Right hindlimb (tissue), 1 donor: ENCODE measurements at regions not wholly inside any gene's neighbourhood (a gene's known extent, or its start where the extent isn't known, plus 50 kb on each side); places are given as distances from the start of the nearest gene placed in this dataset.
A peak's percentile ranks its signal among the peaks of the same experiment; 100 is the strongest.

ENCODE experiments used
- DNase-seq: peaks from one replicate; pipeline ENCODE4 v3.0.0-alpha.2; 2018

DNA sequence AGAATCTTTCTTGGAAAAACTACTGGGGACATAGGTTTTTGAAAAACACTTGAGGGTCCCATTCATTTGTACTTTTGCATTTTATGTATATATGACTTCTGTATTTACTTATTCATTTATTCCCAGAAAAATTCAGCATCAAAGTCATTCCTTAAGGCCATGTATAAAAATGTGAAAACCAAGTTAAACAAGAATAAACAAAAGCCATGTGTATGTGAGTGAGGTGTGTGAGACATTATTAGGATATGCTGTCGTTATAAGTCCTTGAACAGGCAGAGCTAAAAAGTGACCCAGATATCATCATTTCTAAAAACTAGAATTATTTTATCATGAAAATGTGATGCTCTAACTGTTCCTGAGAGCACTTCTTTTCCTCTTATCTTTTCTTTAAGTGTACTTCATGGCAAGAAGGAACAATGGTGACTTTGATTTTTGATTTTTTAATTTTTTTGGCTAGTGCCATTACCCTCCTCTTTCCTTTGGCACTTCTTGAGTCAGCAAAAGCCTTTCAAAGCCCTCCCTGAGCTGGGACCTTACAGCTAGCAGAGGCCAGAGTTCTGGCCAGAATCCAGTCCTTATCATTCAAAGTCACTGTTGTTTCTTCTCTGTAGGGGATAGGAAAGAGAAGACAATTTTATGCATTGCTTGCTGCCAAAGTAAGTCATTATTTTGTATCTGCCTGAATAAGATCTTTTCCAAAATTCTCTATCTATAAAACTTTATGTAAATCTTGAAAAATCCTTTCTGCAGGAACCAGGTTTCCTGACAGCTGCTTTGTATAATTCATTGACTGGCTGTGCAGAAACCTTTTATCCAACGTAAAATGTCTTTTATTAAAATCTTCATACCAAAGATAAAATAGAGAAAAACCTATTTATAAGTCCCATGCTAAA is 419.7 kb upstream of the PRICKLE1 start:
- no peak for DNase-seq

DNA sequence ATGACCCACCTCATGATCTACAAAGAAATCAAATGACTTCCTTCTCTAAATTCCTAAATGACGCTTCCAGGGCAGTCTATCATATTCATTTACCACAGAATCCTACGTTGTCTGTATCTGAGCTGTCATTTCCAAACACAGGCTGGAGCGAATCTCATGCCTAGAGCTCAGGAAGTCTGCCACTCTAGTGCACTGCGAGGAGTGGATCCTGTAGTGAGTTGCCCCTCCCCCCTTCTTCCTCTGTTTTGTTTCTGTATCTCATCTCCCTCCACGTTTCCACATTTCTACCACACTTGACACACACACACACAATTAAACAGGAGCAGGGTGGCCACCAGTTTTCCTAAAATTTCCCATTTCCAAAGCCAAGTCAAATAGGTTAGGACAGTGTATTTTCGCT is 415.4 kb upstream of the PRICKLE1 start:
- DNase-seq: no peak

DNA sequence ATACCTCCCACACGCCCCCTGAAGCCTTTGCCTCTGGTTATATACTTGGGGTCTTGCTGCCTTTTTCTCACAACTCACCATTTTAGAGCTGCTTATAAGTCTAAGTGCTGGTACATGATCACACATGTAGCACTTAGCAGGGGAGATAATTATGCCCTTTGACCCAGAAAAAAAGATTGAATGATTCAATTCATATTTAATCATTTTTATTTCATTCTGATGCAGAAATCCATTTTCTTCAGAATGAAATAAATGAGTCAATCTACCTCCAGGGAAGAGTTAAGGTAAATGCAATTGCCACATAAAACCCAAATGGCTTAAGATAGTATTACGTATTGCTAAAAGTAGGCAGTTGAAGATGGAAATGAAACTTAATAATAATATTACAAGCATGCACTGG is 414.6 kb upstream of the PRICKLE1 start:
- no peak for DNase-seq

DNA sequence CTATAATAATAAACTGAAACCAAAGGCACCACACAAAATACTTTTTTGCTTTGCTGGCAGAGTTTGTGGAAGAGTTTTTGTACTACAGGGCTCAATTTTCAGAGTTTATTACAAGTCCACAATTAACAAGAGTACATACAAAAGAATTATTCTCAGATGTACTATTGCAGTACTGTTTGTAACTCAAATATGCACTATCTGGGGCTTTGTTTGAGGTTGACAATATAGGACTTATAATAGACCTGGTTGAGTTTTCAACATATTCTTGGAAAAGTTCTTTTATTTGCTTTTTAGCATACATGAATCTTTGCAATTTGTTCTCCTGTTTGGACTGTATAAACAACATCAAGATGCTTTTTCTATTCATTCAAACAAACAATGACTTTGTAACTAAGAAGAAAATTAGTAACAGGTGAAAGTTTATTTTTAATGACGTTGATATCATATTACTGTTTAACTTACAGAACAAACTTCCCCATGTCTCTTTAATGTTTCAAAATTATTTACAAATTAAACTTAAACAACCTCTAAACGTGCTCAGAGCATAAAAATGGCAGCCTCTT is 407.4 kb upstream of the PRICKLE1 start:
- DNase-seq: no peak

DNA sequence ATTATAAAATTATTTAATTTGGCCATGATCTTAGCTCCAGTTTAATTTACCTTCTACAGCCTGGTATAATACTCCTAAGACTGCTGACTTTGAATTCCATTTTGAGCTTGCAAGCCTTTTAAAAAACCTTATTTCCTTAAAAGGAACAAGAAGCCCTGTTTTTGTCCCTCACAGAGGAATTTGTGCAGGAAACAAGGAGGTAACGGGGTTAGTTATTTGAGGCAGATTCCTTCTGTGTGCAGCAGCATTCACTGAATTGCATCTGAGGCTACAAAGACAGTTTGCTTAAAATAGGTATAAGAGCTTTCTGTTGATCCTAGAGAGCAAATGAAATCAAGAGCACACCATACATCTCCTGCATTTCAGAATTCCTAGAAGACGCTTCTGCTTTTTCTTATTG is 403.3 kb upstream of the PRICKLE1 start:
- DNase-seq: no peak

DNA sequence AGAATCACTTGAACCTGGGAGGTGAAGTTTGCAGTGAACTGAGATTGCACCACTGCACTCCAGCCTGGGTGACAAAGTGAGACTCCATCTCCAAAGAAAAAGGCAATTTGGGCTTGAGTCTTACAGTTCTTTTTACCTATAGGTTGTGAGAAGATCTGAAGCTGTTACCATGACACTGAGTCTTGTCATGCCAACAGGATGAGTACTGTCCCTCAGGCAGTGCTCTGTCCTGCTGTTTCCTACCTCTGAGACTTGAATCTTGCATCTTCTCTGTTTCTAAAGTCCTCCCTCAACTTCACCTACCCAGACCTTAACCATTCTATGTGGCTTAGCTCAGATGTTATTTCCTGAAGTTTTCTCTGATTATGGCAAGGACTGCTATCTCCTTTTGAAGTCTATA is 400.8 kb upstream of the PRICKLE1 start:
- DNase-seq: no peak

DNA sequence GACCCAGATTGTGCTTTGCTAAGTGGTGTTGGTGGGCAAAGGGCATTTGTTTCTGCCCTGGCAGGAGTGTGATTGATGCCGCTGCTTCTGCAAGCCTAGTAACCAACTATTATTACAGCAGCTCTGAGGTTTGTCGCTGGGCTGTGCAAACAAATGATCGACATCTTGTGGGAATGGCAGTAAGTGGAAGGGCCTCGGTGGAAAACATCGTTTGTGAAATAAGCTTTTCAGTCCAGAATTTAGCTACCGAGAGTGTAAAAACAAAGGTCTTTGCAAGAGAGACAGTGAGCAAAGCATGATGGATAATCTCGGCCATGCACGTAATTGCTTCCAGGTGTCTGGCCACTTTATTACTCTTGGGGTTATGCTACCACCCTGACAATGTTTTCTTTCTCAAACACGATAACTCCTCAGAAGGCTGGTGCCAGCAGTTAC is 397.7 kb upstream of the PRICKLE1 start:
- DNase-seq: peak; percentile 47

DNA sequence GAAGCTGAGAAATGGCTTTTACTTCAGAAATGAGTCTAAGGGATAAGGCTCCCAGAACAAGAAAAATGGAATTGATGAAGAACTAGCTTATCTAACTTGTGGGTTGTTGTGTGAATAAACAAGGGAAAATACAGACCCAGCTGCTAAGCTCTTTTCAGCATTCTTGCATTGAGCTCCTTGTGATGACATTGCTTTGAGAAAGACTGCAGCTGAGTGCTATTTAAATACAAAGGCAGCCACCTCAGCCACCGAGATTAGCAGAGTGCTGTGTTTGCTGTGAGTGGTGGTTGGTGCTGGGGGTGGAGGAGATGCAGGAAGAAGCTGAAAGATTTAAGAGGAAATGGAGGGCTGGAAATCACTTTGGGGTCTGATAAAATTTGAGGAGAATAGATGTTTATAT is 396.0 kb upstream of the PRICKLE1 start:
- DNase-seq: no peak

DNA sequence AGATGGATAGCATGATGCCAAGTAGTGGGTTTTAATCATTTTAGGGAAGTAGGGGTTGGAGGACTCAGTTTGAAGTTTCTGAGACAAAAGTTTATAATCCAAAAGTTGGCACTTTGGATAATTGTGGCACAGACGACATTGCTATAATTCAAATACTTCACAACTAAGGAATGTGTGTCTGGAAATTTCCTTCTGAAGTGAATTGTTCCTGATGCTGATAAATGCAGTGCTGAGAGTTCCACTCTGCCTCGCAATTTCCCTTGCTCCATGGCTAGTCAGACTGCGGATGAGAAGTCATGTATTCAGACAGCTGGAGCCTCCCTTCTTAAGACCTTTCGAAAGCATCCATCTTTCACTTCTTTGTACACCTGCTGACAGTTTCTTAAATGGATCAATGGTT is 393.3 kb upstream of the PRICKLE1 start:
- DNase-seq: no peak

DNA sequence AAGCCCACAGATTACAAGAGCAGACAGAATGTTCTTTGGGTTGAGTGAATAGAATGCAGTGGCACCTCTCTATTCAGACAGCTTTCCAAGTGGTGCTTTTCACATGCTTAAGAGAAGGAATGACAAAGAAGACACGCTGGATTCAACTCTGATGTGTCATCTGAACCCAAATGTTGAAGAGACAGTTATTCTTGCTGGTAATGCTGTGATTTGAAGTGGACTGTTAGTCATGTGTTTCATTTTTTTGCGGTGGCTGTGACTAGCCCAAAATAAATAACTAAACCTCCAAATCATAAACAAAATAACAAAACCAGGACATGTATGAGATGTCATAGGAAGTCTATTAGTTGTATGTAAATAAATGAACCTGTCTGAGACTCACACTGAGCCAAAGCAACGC is 391.8 kb upstream of the PRICKLE1 start:
- no peak for DNase-seq

DNA sequence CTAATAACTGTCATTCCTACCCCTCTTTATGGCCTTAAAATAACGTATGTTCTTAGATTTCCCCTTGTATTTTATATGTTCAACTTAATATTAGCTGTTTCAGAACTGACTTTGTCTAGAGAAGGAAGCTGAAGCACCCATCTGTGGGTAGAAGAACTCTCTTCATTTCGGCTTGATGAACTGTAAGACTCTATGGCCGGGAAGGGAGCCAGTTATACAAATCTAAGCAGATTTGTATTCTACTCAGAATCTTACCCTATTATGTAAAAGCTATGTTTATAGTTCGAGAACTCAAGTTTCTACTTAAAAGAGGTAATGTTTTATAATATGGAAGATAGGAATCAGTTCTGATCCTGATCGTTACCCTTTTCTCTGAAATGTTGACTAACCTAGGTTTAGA is 390.9 kb upstream of the PRICKLE1 start:
- no peak for DNase-seq

DNA sequence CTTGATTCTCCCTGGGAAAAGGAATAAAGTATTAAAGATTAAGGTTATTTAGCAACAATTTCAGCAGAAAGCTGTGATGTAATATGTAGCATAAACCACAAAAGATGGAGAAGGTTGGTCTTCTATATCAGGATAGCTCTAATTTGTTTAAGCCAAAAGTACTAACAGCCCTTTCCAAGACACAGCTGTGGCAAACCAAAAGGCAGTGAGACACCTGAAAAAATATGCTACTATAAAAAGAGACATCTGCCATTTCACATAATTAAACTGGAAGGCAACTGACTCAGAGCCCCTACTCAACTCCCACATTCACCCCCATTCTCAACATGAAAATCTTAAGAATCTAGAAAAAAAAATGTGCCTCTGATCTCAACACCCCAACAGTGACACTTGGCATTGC is 390.2 kb upstream of the PRICKLE1 start:
- DNase-seq: no peak

DNA sequence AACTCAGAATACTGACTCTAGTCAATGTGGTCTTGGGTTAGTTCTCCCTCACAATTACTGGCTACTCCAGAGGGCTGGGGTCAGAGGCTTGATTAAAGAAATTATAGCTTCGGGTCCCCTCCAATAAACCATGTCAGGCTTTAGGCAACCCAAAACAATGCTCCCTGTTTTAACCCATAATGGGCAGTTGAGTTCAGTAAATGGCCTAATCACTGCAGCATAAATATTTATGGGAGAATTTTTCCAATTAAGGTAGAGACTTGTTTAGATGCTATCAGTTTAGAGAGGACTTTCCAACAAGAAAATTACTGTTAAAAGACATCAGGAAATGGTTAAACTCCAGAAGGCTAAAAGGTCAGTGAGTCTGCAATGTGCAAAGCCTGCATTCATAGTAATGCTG is 389.2 kb upstream of the PRICKLE1 start:
- no peak for DNase-seq

DNA sequence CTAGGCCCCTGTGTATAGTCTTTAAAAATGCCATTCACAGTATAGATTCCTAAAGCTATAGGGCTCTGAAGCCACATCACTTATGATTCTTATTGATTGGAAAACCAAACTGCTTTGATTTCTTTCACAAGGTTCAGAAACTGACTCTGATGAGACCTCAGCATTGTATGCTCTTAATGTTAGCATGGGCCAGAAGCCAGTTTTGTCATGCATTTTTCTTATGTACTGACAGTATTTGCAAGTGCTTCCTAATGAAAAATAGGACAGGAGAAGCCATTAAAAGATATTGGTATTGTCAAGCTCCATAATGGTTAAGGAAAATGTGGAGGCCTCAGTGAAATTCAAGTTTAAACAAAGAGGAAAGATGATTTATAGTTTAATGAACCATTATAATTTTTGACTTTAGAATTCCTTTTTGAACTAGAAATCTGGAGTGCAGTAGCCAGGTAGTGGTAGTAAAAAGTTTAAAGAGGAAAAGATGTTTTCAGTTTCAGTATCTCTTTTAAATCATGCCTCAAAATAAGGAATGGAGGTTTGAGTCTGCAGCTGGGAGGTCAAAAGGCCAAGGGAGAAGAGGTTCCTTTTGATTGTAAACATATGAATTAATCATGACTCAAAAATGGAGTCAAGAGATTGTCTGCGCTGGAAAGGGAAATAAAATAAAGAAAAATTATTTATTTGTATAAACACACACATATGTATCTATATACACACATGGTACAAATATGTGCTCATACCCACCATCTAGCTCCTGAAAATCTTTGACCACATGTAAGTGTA is 388.1 kb upstream of the PRICKLE1 start:
- no peak for DNase-seq

DNA sequence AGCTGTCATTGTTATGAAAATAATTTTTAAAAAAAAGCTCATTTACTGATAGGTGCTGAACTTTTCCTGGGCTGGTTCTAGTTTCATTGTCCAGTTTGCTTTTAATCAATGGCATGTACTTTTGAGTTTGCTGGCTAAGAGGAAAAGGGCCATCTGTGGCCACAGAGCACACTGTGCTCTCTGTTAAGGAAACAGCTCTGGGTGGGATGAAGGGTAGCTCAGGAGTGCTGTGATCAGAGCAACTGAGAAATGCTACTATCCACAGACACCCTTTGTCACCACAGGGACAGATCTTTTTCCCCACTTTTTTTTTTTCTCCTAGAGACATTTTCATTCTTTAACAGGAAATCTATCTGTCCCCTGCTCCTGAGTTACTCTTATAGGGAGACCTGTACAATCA is 387.1 kb upstream of the PRICKLE1 start:
- no peak for DNase-seq

DNA sequence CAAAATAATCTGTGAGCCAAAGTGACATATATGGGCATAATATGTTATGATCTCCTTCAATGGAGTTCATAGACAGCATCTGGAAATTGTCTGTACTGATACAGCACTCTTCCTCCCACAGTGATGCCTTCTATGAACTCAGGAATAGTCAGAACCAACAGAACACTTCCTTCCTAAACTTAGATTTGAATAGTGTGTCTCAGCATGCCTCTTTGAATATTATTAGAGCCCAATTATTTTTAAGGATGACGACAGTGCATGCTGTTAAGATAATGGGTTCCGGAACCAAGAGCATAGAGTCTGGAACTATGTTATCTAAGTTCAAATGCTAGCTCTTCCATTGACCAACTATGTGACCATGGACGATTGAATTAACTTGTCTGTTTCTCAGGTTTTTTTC is 386.6 kb upstream of the PRICKLE1 start:
- no peak for DNase-seq

DNA sequence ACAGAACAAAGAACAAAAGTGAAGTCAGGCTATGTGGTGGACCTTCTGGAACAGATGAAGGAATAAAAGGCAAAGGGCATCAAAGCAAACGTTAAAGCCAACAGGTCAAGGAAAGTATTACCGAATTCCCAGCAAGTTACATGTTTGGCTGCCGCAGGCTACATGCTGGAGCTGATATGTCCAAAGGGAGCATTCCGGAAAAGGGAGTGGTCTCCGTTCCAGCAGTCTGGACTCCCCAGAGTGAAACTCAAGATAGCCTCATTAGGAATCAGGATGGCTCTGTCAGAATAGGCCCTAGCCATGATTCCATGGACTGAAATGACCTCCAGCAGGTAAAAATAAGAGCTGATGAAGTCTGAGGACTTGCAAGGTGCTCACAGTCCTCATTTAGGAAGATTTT is 379.8 kb upstream of the PRICKLE1 start:
- DNase-seq: no peak

DNA sequence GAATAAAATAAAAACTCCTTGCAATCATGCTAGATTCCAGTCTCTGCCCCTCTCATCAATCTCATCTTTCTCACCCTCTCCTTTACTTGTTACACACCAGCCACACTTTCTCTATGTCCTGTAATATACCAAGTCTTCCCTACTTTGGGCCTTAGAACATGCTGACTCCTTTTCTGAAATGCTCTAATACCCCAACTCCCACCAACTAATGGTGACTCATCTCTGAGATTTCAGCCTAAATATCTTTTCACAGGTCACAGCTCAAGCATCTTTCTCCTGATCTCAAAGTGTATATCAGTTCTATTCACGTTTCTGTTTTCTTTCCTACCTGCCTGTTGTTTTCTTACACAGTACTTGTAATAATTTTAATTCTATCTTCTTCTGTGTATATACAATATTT is 378.9 kb upstream of the PRICKLE1 start:
- no peak for DNase-seq

DNA sequence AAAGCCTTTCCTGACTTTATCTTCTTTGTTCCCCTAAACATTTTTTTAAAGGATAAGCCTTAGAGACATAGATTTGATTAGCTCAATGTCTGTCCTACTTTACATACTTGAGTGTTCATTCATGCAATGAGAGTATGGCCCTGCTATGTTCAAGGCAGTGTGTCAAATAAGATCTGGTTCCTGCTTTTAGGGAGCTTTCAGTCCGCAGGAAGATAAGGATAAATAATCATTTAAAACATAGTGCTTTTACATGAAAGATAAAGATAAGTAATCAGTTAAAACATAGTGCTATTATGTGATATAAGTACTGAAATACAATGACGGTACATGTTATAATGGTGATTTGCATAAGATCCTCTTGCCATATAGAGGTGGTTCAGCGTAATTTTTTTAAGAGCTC is 378.3 kb upstream of the PRICKLE1 start:
- DNase-seq: no peak

DNA sequence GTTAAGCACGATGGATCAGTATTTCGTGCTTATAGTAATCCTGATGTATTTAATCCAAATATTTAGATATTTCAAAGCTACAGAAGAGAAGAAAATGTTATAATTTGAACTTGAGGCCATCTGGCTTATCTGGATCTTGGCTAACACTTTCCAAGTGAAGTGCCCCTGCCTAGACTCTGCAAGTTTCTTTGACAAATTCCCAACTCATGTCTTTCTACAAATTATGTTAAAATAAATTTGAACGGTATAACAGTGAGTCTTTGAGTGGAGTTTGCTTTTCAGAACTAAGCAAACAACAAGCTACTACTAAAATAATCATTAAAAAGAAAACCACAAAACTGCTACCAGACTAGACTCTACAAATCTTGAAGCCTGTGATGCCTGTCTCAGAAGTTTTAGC is 374.4 kb upstream of the PRICKLE1 start:
- no peak for DNase-seq

DNA sequence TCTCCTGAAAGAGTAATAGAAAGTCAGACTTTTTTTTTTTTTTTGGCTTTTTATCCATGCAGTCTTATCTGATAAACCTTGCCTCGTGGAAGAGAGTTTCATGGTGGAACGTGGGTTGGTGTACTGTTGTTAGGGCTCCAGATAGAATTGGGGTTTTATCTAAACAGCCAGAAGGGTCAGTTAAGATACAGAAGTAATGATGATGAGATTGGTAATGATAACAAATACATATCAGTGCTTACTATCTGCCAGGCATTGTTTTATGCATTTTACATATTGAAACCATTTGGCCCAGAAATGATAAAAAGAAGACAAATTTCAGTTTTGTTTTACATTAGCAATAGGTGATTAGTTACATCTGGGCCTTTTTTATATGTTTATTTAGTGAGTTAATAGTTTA is 372.8 kb upstream of the PRICKLE1 start:
- DNase-seq: no peak

DNA sequence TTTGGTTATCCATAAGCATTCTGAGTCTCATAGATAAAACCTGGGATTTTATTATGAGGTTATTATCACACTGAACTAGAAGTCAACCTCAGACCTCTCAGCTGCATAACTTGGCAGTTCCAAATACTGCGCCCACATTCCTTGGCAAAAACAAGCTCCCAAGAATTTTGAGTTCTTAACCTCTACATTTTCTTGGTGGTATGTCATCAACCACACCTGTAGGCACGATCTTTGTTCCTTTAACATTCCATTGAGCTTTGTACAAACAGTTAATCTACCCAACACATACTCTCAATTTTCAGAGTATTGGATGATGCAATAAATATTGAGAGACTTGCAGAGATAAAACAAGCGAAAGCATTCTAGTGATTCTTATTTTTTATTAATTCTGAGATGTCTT is 371.8 kb upstream of the PRICKLE1 start:
- DNase-seq: no peak

DNA sequence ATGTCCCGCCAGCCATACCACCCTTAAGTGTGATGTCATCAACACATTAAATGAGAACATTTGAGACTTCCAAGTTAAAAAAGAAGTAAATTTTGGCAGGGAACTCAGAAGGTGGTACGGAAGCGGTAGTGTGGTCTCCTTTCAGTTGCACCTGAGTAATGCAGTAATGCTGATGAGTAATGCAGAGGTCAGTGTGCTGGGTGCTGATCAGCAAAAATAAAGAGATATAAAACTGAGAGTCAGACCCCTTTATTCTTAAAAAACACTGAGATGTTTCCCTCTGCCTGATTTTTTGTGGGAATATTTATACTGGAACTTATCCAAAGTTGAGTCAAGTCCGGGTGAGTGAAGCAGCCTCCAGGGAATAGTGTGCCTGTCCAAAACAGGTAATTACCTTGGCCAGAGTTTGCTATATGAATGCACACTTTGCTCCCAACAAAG is 370.6 kb upstream of the PRICKLE1 start:
- DNase-seq: no peak

DNA sequence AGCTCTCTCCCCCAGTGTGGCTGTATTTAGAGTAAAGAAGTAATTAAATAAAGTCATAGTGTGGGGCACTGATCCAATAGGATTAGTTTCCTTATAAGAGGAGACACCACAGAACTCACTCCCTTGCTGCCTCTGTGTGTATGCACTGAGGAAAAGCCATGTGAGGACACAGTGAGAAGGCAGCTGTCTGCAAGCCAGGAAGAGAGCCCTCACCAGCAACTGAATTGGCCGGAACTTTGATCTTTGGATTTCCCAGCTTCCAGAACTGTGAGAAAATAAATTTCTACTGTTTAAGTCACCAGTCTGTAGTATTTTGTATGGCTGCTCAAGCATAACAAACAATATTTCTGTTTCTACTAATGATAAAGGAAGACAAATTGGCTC is 368.7 kb upstream of the PRICKLE1 start:
- DNase-seq: no peak
